Activated naive CD4-positive, alpha-beta T cell treated with anti-CD3 and anti-CD28 coated beads, Interleukin-2, amount 50 U/mL, for 72 hours (primary cell): ENCODE measurements at regions not wholly inside any gene's neighbourhood (a gene's known extent, or its start where the extent isn't known, plus 50 kb on each side); places are given as distances from the start of the nearest gene placed in this dataset.

Experiments
- ATAC-seq, 2 donors: fragments of 150-1000 bp; cut with Tn5 transposase; 2 replicates each; pipeline ENCODE4 v1.10.0; 2021; ENCODE audit warnings: mild to moderate bottlenecking in 2 of 2, moderate library complexity in 2 of 2
- DNase-seq, 2 donors: peaks; one replicate each; pipeline ENCODE4 v3.0.0; 2021 to 2022; ENCODE audit warnings: low spot score in 2 of 2
- H3K27ac Mint-ChIP-seq, 2 donors: one replicate each; pipeline ENCODE4 v1.8.0; 2022; ENCODE audit warnings: mild to moderate bottlenecking in 2 of 2, mixed read lengths in 2 of 2
- H3K36me3 Mint-ChIP-seq, 2 donors: one replicate each; pipeline ENCODE4 v1.8.0; 2022; ENCODE audit warnings: mixed read lengths in 2 of 2
- H3K9me3 Mint-ChIP-seq, 2 donors: one replicate each; pipeline ENCODE4 v1.8.0; 2022; ENCODE audit warnings: mixed read lengths in 2 of 2

GRCh38 chrX:106302304-106302703, 134.2 kb downstream of the PWWP3B start:
- ATAC-seq (no peak), DNase-seq (no peak)
- Mint-ChIP-seq H3K27ac (no peak overlapping the region), H3K36me3 (no peaks in the 10 kb centered on the region), H3K9me3 (peaks cover 0 to 4% of the 10 kb centered on the region in 2 donors)

- DNase-seq (no peak), ATAC-seq (no peak)
- no peaks in the 10 kb centered on the region for H3K36me3 Mint-ChIP-seq
- H3K9me3 Mint-ChIP-seq: peaks cover 0 to 4% of the 10 kb centered on the region in 2 donors
- H3K27ac Mint-ChIP-seq: no peak overlapping the region
Measured at GRCh38 chrX:106306391-106306947, 138.4 kb downstream of the PWWP3B start.

- DNase-seq: no peak
- no peaks in the 10 kb centered on the region for H3K36me3 Mint-ChIP-seq
- ATAC-seq: no peak
- H3K27ac Mint-ChIP-seq: no peak overlapping the region
- H3K9me3 Mint-ChIP-seq: no peaks in the 10 kb centered on the region
Measured at GRCh38 chrX:106323357-106323756, 155.3 kb downstream of the PWWP3B start.

GRCh38 chrX:106331606-106332005, 163.5 kb downstream of the PWWP3B start:
- Mint-ChIP-seq H3K9me3 (no peaks in the 10 kb centered on the region), H3K27ac (no peak overlapping the region), H3K36me3 (no peaks in the 10 kb centered on the region)
- ATAC-seq: no peak
- no peak for DNase-seq

- Mint-ChIP-seq H3K9me3 (no peaks in the 10 kb centered on the region), H3K36me3 (no peaks in the 10 kb centered on the region), H3K27ac (no peak overlapping the region)
- no peak for DNase-seq
- ATAC-seq: no peak
Measured at GRCh38 chrX:106341823-106342222, 173.7 kb downstream of the PWWP3B start.

GRCh38 chrX:106356580-106356979, 188.5 kb downstream of the PWWP3B start:
- Mint-ChIP-seq H3K36me3 (no peaks in the 10 kb centered on the region), H3K9me3 (no peaks in the 10 kb centered on the region), H3K27ac (no peak overlapping the region)
- no peak for DNase-seq
- no peak for ATAC-seq

- DNase-seq (no peak), ATAC-seq (no peak)
- Mint-ChIP-seq H3K9me3 (no peaks in the 10 kb centered on the region), H3K27ac (no peak overlapping the region), H3K36me3 (no peaks in the 10 kb centered on the region)
Measured at GRCh38 chrX:106363214-106363613, 195.1 kb downstream of the PWWP3B start.

- ATAC-seq: no peak
- peaks cover 0 to 4% of the 10 kb centered on the region in 2 donors for H3K9me3 Mint-ChIP-seq
- DNase-seq: no peak
- no peaks in the 10 kb centered on the region for H3K36me3 Mint-ChIP-seq
- H3K27ac Mint-ChIP-seq: no peak overlapping the region
Measured at GRCh38 chrX:106378616-106379015, 210.5 kb downstream of the PWWP3B start.

GRCh38 chrX:106391284-106391911, 220.4 kb upstream of the RADX start:
- Mint-ChIP-seq H3K36me3 (no peaks in the 10 kb centered on the region), H3K9me3 (no peaks in the 10 kb centered on the region), H3K27ac (no peak overlapping the region)
- DNase-seq: no peak
- no peak for ATAC-seq

- DNase-seq (no peak), ATAC-seq (no peak)
- no peaks in the 10 kb centered on the region for H3K9me3 Mint-ChIP-seq
- no peak overlapping the region for H3K27ac Mint-ChIP-seq
- H3K36me3 Mint-ChIP-seq: no peaks in the 10 kb centered on the region
Measured at GRCh38 chrX:106392346-106392745, 219.4 kb upstream of the RADX start.

GRCh38 chrX:106397788-106398538, 213.8 kb upstream of the RADX start:
- Mint-ChIP-seq H3K9me3 (no peaks in the 10 kb centered on the region), H3K36me3 (no peaks in the 10 kb centered on the region), H3K27ac (no peak overlapping the region)
- DNase-seq (no peak), ATAC-seq (no peak)

- ATAC-seq: no peak
- no peak for DNase-seq
- Mint-ChIP-seq H3K9me3 (no peaks in the 10 kb centered on the region), H3K36me3 (no peaks in the 10 kb centered on the region), H3K27ac (no peak overlapping the region)
Measured at GRCh38 chrX:106401965-106402559, 209.7 kb upstream of the RADX start.

GRCh38 chrX:106404512-106404911, 207.3 kb upstream of the RADX start:
- Mint-ChIP-seq H3K9me3 (no peaks in the 10 kb centered on the region), H3K27ac (no peak overlapping the region), H3K36me3 (no peaks in the 10 kb centered on the region)
- ATAC-seq (no peak), DNase-seq (no peak)

GRCh38 chrX:106415276-106415895, 196.4 kb upstream of the RADX start:
- no peak overlapping the region for H3K27ac Mint-ChIP-seq
- no peaks in the 10 kb centered on the region for H3K9me3 Mint-ChIP-seq
- H3K36me3 Mint-ChIP-seq: no peaks in the 10 kb centered on the region
- ATAC-seq (no peak), DNase-seq (no peak)

- Mint-ChIP-seq H3K36me3 (no peaks in the 10 kb centered on the region), H3K27ac (no peak overlapping the region), H3K9me3 (no peaks in the 10 kb centered on the region)
- no peak for DNase-seq
- ATAC-seq: no peak
Measured at GRCh38 chrX:106436691-106437090, 175.1 kb upstream of the RADX start.

- no peaks in the 10 kb centered on the region for H3K9me3 Mint-ChIP-seq
- no peaks in the 10 kb centered on the region for H3K36me3 Mint-ChIP-seq
- ATAC-seq (no peak), DNase-seq (no peak)
- no peak overlapping the region for H3K27ac Mint-ChIP-seq
Measured at GRCh38 chrX:106437407-106437806, 174.4 kb upstream of the RADX start.

GRCh38 chrX:106450405-106450804, 161.4 kb upstream of the RADX start:
- no peaks in the 10 kb centered on the region for H3K9me3 Mint-ChIP-seq
- no peak for ATAC-seq
- H3K36me3 Mint-ChIP-seq: no peaks in the 10 kb centered on the region
- H3K27ac Mint-ChIP-seq: no peak overlapping the region
- DNase-seq: no peak
